ENCODE measurements at regions not wholly inside any gene's neighbourhood (a gene's known extent, or its start where the extent isn't known, plus 50 kb on each side); places are given as distances from the start of the nearest gene placed in this dataset.
"Not testable (repeated sequence)": the region's sequence is repeated elsewhere in the genome, so short reads cannot be mapped to it uniquely, and the experiment has no call there.

GRCh38 chr4:14155803-14156202 is 528.3 kb upstream of the BOD1L1 start:
- FAIRE-seq (no peak), DNase-seq (ENCODE audit: low spot score) (no peak)

DNA sequence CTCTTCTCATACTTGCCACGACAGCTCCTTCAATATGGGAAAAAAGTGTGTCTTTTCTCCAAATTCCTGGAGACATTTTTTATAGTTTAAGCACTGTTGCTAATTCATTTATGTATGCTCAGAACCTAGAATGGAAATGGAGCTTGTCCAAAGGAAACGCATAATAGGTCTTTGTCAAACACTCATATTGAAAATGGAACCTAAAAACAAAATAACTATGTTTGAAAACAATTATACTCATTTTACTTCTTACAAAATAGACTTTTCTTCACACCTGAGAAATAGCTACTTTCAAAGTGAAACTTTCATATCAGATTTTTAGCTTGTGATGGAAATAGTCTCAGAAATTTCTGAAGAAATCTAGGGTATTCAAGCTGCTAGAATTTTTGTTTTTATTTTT is 529.7 kb upstream of the BOD1L1 start:
- no peak for DNase-seq (ENCODE audit: low spot score)
- no peak for FAIRE-seq

- FAIRE-seq (no peak), DNase-seq (ENCODE audit: low spot score) (no peak)
These were observed 537.8 kb upstream of the BOD1L1 start for GRCh38 chr4:14165222-14165920.

GRCh38 chr4:14167876-14168510 is 540.5 kb upstream of the BOD1L1 start:
- FAIRE-seq = no peak
- no peak for DNase-seq (ENCODE audit: low spot score)

DNA sequence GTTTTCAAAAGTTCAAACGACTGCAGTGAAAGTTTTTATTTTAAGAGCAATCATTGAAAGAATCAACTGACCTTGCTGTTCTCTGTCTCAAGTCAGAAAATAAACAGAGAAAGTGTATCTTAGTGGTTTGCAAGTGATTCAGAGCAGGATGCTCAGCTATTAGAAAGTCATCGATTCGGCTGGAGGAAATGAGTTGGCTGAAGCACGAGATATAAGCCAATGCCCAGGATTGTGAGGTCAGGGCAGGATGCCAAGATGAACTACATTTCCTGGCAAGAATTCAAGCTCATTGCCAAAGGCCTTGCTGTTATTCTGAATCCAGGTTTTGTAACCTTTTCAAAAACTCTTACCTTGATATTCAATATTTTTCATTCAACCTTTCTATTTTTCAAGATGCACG is 541.4 kb upstream of the BOD1L1 start:
- FAIRE-seq = no peak
- peak; percentile 54 for DNase-seq (ENCODE audit: low spot score)

- DNase-seq (ENCODE audit: low spot score) (no peak), FAIRE-seq (no peak)
These were observed 541.9 kb upstream of the BOD1L1 start for GRCh38 chr4:14169460-14169859.

DNA sequence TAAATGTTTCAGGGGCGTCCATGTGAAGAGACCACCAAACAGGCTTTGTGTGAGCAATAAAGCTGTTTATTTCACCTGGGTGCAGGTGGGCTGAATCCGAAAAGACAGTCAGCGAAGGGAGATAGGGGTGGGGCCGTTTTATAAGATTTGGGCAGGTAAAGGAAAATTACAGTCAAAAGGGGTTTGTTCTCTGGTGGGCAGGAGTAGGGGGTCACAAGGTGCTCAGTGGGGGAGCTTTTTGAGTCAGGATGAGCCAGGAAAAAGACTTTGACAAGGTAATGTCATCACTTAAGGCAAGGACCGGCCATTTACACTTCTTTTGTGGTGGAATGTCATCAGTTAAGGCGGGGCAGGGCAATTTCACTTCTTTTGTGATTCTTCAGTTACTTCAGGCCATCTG is 542.4 kb upstream of the BOD1L1 start:
- FAIRE-seq; DNase-seq (ENCODE audit: low spot score): not testable (repeated sequence)

DNA sequence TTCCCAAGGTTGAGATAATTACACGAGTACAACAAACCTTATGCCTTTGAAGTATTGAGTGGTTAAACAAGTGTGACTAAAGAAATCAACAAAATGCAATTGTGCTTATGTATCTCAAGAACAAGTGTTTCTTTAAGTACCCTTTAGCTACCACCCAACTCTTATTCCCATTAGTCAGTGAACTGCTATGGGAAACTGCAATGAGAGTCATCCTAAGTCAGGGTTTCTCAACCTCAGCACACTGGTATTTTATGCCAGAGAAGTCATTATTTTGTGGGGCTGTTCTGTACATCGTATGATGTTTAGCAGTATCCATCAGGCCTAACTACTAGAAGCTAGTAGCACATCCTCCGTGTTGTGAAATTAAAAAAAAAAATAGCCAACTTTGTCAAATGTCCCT is 549.1 kb upstream of the BOD1L1 start:
- no peak for DNase-seq (ENCODE audit: low spot score)
- no peak for FAIRE-seq

- no peak for DNase-seq (ENCODE audit: low spot score)
- no peak for FAIRE-seq
These were observed 550.5 kb upstream of the BOD1L1 start for GRCh38 chr4:14177987-14178386.

DNA sequence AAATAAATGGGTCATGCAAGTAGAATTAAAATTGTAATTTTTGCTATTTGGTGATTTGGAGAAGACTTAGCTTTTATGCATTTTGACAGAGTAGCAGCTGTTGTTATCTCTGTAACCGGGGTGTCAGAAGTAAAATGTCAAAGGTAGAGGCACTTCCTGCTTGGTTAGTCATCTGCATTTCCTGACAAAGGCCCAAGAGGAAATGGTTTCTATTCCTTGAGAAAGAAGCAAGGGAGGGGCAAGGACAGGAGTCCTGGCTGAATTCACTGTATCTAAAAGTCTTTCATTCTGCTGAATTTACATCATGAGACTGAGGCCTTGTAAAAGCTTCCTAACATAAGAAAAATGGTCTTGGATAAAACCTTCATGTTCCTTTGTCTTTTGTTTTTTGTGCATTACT is 550.9 kb upstream of the BOD1L1 start:
- DNase-seq (ENCODE audit: low spot score) (peak; percentile 2), FAIRE-seq (no peak)

DNA sequence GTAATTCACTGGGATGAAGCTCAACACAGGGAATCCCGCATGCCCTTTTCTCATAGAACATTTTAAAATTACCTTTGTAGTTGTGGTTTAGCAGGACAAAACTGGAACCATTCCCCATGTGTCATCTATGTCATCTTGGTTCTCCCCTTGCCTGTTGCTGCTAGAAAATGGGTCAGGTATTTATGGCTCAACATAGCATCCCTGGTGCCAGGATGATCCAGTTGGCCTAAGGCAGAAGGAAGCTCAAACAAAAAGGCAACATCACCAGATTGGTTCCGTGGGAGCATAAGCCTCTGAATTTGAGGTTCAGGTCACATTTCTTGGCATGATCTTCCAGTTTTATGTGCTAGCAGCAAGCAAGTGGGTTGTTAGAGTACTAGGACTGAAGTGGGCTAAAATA is 552.6 kb upstream of the BOD1L1 start:
- FAIRE-seq = no peak
- DNase-seq (ENCODE audit: low spot score) = no peak

- peak; percentile 2 for DNase-seq (ENCODE audit: low spot score)
- FAIRE-seq = no peak
These were observed 553.6 kb upstream of the BOD1L1 start for GRCh38 chr4:14180983-14181601.

DNA sequence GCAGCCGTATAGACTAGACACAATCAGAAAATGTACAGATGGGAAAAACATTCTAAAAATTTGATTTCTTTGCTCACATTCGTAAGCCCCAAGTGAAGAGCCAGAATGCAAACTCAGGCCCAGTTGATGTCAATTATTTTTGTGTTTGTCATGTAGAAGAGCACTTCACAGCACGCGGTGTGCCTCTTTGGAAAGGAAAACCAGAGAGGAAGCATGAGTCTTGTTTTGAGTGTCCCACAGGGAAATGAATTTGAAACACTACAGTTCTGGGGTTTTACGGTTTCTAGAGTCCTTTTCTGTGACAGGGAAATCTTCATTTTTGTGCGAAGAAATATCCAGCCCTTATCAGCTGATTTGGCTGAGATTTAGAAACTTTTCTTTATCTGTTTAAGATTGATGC is 554.6 kb upstream of the BOD1L1 start:
- DNase-seq (ENCODE audit: low spot score) (no peak), FAIRE-seq (no peak)

DNA sequence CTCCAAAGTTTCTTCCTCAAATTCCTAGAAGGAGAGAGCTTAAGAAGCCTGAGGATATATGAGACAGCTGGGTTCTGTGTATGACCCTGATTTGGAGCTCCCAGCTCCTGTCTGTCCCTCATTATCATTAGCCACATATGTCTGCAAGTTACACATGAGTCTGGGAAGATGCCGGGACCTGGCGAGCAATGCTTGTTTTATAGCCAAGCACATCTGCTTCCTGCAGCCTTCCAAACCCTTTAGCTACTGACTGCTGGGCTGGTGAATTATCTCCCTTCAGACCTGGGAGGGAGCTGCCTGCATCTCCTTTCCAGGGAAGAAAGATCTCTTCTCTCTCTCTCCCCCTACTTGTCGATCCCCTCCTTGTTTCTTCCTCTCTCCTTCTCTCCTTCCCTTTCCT is 556.7 kb upstream of the BOD1L1 start:
- FAIRE-seq = no peak

DNA sequence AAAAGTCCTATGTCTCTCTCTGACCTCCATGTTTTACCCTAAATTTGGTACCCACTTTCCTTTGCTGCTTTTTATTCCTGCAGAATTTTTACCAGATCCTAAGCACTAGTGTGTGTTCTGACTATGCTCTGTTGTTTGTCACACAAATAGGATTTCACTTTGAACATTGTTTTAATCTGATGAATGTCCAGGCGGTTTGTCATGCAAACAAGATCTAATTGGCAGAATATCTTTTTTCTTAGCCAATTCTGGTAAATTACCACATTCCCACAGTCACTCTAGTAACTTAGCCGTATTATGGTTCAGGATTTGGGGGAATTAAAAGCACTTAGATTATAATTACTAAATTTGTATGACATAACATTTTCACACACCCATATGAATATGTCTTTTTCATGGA is 557.2 kb upstream of the BOD1L1 start:
- DNase-seq (ENCODE audit: low spot score) (no peak), FAIRE-seq (no peak)

More for the DNA sequence above, 556.7 kb upstream of the BOD1L1 start:
- DNase-seq (ENCODE audit: low spot score) = no peak

- FAIRE-seq = no peak
- no peak for DNase-seq (ENCODE audit: low spot score)
These were observed 560.7 kb upstream of the BOD1L1 start for GRCh38 chr4:14188214-14188613.

- no peak for DNase-seq (ENCODE audit: low spot score)
- FAIRE-seq = no peak
These were observed 566.1 kb upstream of the BOD1L1 start for GRCh38 chr4:14193601-14194000.

GRCh38 chr4:14196131-14196530 is 568.6 kb upstream of the BOD1L1 start:
- peak; percentile 32 for DNase-seq (ENCODE audit: low spot score)
- FAIRE-seq = no peak

DNA sequence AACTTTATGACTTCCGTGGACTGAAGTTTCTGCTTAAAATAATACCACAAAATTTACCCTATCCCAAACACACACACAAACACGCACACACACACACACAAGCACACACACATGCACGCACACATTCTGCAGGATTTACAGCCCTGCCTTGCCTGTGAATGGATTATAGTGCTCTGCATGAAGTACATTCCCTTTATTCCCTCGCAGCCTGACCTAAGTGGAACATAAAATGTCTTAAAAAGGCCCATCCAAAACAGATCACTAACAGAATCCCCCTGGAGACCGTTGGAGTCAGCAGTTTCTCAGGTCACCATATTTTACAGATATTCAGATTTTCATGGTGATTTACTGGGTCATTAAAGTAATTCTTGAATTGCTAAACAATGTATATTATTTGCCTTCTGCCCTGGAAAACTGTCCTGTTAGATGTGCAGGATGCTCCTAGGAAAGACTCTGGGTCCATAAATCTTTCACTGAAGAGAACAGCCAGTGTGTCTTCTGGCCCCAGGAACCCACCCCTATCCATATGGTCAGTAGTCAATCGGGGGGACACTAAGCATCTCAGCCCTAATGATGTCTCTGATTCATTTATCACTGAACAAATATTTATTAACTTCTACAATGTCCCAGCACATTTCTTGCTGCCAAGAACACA is 587.7 kb upstream of the BOD1L1 start:
- DNase-seq (ENCODE audit: low spot score) = no peak
- no peak for FAIRE-seq

GRCh38 chr4:14217401-14217800 is 589.9 kb upstream of the BOD1L1 start:
- DNase-seq (ENCODE audit: low spot score) (no peak), FAIRE-seq (no peak)

GRCh38 chr4:14218641-14219040 is 591.1 kb upstream of the BOD1L1 start:
- DNase-seq (ENCODE audit: low spot score) (no peak), FAIRE-seq (no peak)

DNA sequence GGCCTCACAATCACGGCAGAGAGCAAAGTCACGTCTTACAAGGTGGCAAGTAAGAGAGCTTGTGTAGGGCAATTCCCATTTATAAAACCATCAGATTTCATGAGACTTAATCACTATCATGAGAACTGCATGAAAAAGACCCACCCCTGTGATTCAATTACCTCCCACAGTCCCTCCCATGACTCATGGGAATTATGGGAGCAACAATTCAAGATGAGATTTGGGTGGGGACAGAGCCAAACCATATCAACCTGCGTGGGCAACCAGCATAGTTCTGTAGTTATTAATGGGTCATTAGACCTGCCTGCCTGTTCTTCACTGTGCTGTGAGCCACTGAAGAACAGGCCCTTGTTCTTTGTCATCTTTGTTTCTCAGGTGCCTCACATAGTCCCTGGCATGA is 593.7 kb upstream of the BOD1L1 start:
- FAIRE-seq (no peak), DNase-seq (ENCODE audit: low spot score) (no peak)
